HG02852 (cell line): ENCODE measurements at regions not wholly inside any gene's neighbourhood (a gene's known extent, or its start where the extent isn't known, plus 50 kb on each side); places are given as distances from the start of the nearest gene placed in this dataset.
"Not testable (repeated sequence)": the region's sequence is repeated elsewhere in the genome, so short reads cannot be mapped to it uniquely, and the experiment has no call there.

Experiments
- ATAC-seq: cut with Tn5 transposase; IDR thresholded peaks from one replicate; pipeline ENCODE4 v1.9.1; 2021; ENCODE audit warnings: mild to moderate bottlenecking, moderate library complexity; ENCODE audit not compliant: unreplicated experiment

DNA sequence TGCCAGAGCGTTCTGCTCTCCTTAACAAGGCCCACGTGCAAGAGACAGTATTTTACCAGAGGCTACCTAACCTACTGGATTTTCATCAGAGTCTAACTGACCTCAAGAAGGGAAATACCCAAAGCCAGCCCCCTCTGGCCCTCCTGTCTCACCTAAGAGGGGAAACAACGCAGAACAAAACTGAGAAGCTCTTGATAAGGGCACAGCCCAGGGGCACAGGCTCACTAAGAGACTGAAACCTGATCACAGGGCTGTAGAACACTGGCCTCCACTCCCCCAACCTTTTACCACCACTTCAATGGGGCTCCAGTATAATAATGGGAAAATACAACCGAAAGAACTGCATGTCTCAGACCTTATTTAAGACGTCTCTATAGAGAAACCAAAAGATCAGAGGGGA is 449.5 kb upstream of the CAMK1G start:
- ATAC-seq = peak; percentile 68

- no peak for ATAC-seq
These were observed 439.6 kb upstream of the CAMK1G start for GRCh38 chr1:209143916-209144315.

DNA sequence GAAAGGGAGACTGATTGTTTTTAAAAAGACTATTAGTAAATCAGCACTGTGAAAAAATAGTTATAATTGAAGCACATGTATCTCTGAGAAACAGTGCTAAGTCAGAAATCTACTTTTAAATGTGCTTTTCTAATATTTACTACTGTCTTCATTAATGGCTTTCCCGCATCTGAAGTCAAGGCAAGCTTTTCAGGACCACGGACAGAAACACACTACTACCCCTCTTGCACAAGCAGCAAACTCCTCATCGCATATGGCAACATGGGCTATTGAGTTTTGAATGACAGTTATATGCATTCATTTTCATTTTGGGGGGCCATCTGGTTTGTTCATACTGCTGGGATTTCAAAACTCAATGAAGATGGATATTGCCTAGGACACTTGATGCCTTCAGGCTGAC is 433.4 kb upstream of the CAMK1G start:
- no peak for ATAC-seq

DNA sequence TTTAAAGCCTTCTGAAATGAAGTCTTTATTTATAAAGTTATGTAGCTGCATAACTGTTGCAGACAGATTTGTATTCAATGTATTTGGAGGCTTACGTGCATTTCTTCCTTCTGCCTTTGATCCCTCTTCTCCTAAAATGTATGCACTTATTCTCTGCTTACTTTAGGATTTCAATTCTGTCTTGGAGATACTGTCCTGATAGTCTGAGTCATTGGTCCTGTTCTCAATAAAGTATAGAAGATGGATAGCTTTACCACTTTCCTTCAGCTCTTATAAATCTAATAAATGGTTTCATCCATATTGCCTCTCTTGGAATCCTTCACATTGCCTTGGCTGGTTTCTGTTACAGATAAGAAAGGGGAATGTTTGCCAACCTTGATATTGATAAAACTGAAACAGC is 430.1 kb upstream of the CAMK1G start:
- no peak for ATAC-seq

GRCh38 chr1:209154912-209155311 is 428.6 kb upstream of the CAMK1G start:
- no peak for ATAC-seq

DNA sequence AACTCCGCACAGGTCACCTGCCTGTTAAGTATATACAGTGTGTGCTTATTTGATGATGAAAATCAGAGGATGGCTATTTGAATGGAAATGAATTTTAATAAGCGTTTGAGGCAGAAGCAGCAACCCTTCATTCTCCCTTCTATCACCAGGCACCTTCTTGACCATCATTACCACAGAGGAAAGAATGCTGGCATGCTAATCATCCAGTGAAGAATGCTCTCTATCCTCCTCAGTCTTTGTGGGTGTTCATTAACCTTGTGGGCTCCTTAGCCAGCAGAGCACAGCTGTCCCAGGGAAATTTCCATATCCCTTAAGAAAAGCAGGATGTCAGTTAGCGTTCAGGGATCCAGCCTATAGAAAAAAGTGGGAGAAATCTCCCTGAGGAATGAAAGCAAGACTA is 428.0 kb upstream of the CAMK1G start:
- no peak for ATAC-seq

GRCh38 chr1:209156991-209157390 is 426.5 kb upstream of the CAMK1G start:
- ATAC-seq = no peak

GRCh38 chr1:209157546-209158249 is 425.8 kb upstream of the CAMK1G start:
- ATAC-seq = no peak

DNA sequence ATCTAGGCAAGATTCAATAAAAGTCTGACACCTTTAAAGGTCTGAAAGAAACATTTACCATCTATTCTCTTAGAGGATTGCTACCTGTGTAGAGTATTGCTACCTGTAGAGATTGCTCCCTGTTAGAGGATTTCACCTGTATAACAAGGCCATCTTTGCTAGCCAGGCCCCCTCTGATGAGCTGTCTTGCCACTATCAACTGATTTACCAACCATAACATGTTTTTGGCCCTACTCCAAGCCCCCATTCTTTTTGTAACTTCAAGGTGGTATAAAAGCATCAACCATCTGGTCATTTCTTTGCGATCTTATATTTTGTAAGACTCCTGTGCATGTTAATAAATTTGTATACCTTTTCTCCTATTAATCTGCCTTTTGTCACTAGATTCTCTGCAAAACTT is 424.7 kb upstream of the CAMK1G start:
- no peak for ATAC-seq

GRCh38 chr1:209160230-209160629 is 423.3 kb upstream of the CAMK1G start:
- ATAC-seq = no peak

GRCh38 chr1:209162651-209163050 is 420.9 kb upstream of the CAMK1G start:
- no peak for ATAC-seq

DNA sequence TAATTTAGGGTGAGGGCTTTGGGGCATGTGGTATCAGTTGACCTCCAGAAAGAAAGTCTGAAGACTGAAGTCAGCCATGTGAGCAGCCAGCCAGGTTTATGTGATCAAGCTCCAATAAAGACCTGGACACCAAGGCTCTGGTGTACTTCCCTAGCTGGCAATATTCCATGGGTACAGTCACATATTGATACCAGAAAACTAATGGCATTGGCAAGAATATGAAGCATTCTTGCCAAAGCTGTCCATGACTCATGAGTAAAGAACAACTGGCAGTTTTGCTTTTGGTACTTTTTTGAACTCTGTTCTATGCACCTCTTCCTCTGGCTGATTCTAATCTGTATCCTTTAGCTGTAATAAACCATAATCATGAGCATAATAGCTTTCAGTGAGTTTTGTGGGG is 415.3 kb upstream of the CAMK1G start:
- no peak for ATAC-seq

DNA sequence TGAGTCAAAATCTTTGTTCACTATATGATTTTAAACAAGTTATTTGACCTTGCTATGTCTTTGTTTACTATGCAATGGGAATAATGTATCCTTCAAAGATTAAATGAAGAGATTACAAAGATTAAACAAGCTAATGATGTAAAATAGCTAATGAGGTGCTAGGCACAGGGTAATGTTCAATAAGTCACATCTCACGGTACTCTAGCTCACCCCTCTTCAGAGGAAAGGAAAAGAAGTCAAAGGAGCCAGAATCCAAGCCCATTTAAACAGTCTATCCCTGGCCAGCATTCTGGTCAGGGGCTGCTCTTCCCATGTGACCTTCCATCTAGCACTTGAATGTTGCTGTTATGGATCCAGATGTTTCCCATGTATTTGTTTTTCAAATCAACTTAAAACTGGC is 412.4 kb upstream of the CAMK1G start:
- ATAC-seq = no peak

DNA sequence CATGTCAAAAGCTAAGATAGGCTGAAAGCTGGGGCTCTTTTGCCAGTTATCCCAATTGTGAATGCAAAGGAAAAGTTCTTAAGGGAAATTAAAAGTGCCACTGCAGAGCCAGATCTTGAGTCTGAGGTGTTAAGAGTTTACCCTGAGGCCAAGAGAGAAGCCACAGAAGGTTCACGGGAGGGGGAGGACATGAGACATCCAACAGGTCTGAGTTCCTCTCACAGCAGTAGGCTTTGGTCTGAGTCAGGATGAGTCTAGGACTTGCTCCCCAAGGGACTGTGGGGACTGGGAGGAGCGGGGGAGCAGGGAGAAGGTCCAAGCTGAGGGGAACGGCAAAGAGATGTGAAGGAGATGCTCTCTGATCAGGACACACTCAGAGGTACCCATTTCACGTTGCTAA is 411.2 kb upstream of the CAMK1G start:
- ATAC-seq = no peak

- not testable (repeated sequence) for ATAC-seq
These were observed 410.5 kb upstream of the CAMK1G start for GRCh38 chr1:209172792-209173542.

DNA sequence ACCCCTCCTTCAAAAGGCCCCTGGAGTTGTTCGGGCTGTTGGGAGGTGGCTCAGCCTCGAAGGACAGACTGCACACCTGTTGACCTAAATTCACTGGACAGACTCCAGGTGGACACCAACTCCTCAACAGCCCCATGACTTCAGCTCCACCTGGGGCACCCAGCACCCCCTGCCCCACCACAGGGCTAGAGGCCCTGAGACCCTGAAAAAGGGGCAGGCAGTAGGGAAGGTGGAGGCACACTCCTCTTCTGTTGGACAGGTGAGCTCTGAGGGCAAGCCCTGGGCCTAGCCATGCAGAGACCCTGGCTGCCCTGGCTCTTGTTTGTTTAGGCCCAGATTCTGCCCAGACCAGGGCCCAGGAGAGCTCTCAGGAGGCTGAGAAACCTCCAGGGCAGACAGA is 409.7 kb upstream of the CAMK1G start:
- ATAC-seq = not testable (repeated sequence)

DNA sequence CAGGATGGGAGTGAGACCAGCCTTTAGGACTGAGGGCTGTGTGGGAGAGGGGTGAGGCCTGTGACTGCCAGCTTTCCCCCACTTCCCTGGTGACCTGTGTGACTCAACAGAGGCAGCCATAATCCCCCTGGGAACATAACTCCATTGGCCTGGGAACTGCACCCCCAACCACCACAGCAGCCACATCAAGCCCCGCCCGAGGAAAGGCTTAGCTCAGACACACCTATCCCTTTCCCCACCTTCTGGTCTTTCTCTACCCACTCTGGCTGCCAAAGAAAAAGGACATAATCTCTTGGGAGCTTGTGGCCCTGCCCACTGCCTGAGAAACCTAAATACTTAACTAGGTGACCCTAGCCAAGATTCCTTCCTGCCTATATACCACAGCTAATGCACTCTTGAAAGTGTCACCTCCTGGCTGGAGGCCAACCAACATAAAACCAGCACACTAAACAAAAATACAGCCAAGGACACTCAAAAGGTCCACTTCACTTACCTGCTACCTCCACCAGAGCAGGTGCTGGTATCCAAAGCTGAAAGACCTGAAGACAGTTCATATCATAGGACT is 406.6 kb upstream of the CAMK1G start:
- ATAC-seq = no peak

- no peak for ATAC-seq
These were observed 400.3 kb upstream of the CAMK1G start for GRCh38 chr1:209183195-209183594.

- ATAC-seq = no peak
These were observed 395.9 kb upstream of the CAMK1G start for GRCh38 chr1:209187589-209187988.

GRCh38 chr1:209190591-209191261 is 392.8 kb upstream of the CAMK1G start:
- ATAC-seq = peak; percentile 97

- ATAC-seq = no peak
These were observed 392.3 kb upstream of the CAMK1G start for GRCh38 chr1:209191262-209191634.

- ATAC-seq = no peak
These were observed 387.4 kb upstream of the CAMK1G start for GRCh38 chr1:209196140-209196539.
